ENCODE measurements at regions not wholly inside any gene's neighbourhood (a gene's known extent, or its start where the extent isn't known, plus 50 kb on each side); places are given as distances from the start of the nearest gene placed in this dataset.
A peak's percentile ranks its signal among the peaks of the same experiment; 100 is the strongest.

DNA sequence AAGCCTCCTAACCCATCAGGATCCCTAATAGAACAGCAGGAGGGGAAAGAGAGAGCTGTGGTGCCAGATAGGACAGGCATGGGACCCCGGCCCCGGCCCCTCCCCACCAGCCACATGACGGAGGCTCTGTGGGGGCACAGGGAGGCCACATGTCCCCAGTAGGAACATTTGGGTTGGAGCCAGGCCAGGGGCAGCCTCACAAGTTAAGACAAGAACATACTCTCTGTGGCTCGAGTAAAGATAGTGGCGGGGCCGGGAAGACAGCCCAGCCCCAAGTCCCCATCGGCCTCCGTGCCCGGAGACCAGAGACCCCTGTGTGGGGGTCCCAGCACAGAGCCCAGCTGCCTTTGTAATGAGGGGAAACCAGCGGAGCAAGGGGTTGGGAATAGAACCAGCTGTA lies 78.6 kb upstream of the GALNT9 start:
- H3K4me3 ChIP-seq, result no peak overlapping the region
- H3K9me3 ChIP-seq (ENCODE audit: low read depth), result no peaks in the 10 kb centered on the region
- no peaks in the 10 kb centered on the region for H3K36me3 ChIP-seq
- DNase-seq (ENCODE audit: low read depth in 1 of 2, low spot score in 1 of 2), result no peak
- no peaks in the 10 kb centered on the region for H3K4me1 ChIP-seq (ENCODE audit: low read depth)
- no peaks in the 10 kb centered on the region for H3K27me3 ChIP-seq
- no peak for TF ChIP-seq CTCF (IDR thresholded peaks at IDR 0.05; ENCODE audit: low read depth, low read length)
- no peak overlapping the region for H3K27ac ChIP-seq

DNA sequence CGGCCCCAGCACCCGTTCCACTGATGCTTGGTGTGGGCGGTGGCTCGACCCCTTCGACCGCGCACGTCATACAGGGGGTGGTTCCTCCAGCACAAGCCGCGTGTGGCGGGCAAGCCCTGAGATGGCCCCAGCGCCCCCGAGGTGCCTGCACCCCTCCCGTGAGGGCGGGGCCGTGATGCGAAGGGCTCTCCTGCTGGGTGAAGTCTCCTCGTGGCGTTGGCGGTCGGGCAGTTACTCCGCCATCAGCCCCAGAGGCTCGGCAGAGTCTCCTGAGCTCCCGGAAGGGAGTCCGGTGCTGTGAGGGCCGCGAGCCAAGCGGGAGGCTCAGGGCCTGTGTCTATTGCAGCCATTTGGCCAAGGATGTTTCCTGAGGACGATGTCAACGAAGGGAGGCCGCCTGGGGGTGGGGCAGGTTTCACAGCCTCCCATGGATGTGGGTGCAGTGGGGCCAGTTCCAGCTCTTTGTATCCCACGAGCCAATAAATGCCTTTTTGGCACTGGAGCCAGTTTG lies 78.1 kb upstream of the GALNT9 start:
- Histone ChIP-seq H3K9me3 (ENCODE audit: low read depth) (no peaks in the 10 kb centered on the region), H3K27me3 (no peaks in the 10 kb centered on the region), H3K27ac (no peak overlapping the region), H3K4me3 (no peak overlapping the region), H3K4me1 (ENCODE audit: low read depth) (no peaks in the 10 kb centered on the region), H3K36me3 (no peaks in the 10 kb centered on the region)
- peak in 1 of 2 donors; percentile 57 for DNase-seq (ENCODE audit: low read depth in 1 of 2, low spot score in 1 of 2)
- TF ChIP-seq CTCF (IDR thresholded peaks at IDR 0.05; ENCODE audit: low read depth, low read length), result no peak

DNA sequence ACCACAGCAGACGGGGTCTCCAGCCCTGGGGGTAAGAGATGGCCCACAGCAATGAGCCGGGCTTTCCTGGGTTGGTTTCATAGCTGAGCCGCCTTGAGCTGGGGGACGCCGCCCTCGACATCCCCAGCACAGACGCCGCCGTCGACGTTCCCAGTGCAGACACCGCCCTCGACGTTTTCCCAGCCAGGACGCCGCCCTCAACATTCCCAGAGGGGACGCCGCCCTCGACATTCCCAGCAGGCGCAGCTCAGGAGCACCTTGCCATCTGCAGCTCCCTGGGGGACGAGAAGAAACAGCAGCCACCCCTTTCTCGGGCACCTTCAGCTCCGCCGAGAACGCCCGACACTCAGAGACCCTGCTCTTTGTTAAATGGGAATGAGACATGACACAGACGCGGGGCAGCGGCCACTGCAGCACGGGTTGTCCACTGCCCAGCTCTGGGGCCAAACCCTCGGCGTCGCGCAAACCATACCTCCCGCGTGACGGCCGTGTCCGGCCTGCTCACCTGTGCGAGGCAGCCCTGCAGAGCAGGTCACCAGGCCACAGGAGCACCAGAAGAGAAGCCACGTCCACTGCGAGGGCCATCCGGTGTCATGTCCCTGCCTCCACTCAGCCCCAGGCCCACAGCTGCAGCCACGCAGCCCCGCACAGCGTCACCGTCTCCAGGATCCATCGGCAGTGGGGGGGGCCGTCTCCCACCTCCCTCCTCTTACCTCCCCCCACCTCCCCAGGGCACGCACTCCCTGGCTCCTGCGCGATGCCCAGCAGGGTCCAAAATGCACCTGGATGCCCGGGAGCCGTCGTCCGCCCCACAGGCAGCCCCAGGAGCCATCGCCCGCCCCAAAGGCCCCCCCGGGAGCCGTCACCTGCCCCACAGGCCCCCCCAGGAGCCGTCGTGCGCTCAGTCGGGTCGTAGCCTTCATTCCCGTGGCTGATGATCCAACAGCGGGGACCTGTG lies 77.4 kb upstream of the GALNT9 start:
- H3K4me1 ChIP-seq (ENCODE audit: low read depth), result no peaks in the 10 kb centered on the region
- H3K27ac ChIP-seq, result no peak overlapping the region
- no peak for DNase-seq (ENCODE audit: low read depth in 1 of 2, low spot score in 1 of 2)
- H3K9me3 ChIP-seq (ENCODE audit: low read depth), result no peaks in the 10 kb centered on the region
- H3K36me3 ChIP-seq, result no peaks in the 10 kb centered on the region
- H3K4me3 ChIP-seq, result no peak overlapping the region
- TF ChIP-seq CTCF (IDR thresholded peaks at IDR 0.05; ENCODE audit: low read depth, low read length), result no peak
- no peaks in the 10 kb centered on the region for H3K27me3 ChIP-seq

DNA sequence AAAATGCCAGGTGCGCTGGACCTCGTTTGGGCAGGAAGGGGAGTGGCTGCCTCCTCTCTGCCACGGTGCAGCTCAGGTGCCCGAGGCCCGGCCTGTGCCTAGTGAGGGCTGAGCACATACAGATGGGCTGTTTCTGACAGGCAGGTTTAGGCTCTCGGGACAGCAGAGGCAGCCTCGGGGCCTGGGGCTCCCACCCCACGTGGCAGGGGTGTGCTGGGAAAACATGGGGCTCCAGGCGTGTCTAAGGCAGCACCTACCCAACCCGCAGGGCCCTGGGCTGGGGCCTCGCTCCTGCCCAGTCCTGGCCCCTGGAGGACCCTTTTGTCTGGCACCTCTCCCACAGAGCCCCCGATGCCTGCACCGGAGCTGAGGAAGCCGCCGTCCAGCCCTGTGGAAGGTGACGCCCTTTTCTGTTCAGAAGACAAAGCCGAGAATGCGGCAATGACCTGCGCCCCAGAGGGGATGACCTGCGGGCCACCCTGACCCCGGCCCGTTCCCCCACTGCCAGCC lies 76.4 kb upstream of the GALNT9 start:
- no peak for DNase-seq (ENCODE audit: low read depth in 1 of 2, low spot score in 1 of 2)
- H3K9me3 ChIP-seq (ENCODE audit: low read depth), result no peaks in the 10 kb centered on the region
- no peaks in the 10 kb centered on the region for H3K36me3 ChIP-seq
- H3K27ac ChIP-seq, result no peak overlapping the region
- no peaks in the 10 kb centered on the region for H3K4me1 ChIP-seq (ENCODE audit: low read depth)
- TF ChIP-seq CTCF (IDR thresholded peaks at IDR 0.05; ENCODE audit: low read depth, low read length), result no peak
- H3K27me3 ChIP-seq, result no peaks in the 10 kb centered on the region
- H3K4me3 ChIP-seq, result no peak overlapping the region

DNA sequence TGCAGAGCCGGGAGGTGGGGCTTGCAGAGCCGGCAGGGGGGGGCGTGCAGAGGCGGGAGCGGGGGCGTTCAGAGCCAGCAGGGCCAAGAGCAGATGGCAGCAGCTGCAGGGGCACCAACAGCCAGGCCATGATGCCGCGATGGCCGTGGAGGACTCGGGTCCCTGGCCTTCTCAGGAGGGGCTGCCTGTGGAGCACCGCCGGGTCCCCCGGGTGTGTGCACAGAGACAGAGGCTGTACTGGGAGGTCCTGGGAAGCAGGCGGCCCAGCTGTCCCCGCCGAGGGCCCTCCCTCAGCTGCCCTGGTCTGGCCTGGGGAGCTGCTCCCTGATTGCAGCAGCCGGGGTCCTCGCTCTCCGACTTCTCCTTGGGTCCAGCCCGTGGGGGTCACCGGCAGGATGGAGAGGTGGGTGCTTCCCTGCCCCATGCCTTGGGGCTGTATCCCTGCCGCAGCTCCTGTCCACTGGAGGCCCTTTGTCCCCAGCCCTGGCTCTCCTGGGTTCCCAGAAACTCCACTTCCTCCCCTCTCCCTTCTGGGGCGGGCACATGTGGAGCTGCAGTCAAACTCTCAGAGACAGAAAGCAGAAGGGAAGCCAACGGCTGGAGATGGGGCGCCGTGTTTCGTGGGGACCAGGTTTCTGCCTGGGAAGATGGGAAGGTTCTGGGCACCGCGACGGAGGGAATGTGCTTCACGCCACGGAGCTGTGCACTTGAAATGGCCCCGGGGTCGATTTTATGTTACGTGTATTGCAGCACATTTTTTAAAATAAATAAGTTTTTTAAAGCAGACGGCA lies 75.8 kb upstream of the GALNT9 start:
- H3K27ac ChIP-seq, result no peak overlapping the region
- H3K4me3 ChIP-seq, result no peak overlapping the region
- H3K9me3 ChIP-seq (ENCODE audit: low read depth), result no peaks in the 10 kb centered on the region
- no peaks in the 10 kb centered on the region for H3K36me3 ChIP-seq
- TF ChIP-seq CTCF (IDR thresholded peaks at IDR 0.05; ENCODE audit: low read depth, low read length), result no peak
- no peak for DNase-seq (ENCODE audit: low read depth in 1 of 2, low spot score in 1 of 2)
- no peaks in the 10 kb centered on the region for H3K4me1 ChIP-seq (ENCODE audit: low read depth)
- H3K27me3 ChIP-seq, result no peaks in the 10 kb centered on the region

Measured in cardiac muscle cell (in vitro differentiated cells and primary cell).